Caco-2 (cell line): ENCODE measurements at regions not wholly inside any gene's neighbourhood (a gene's known extent, or its start where the extent isn't known, plus 50 kb on each side); places are given as distances from the start of the nearest gene placed in this dataset.

ENCODE experiments used
- BruUV-seq: library from RNA; stranded (reverse); fragments of 400-500 nt; replicated peaks from 2 replicates; lab custom pipeline; 2021; lab: Mats Ljungman, UMichigan
- CTCF ChIA-PET: fragments of 300-600 bp; sonication (Branson Sonifier 250); formaldehyde crosslinking; loops from one replicate; lab custom pipeline; 2022; ENCODE audit warnings: antibody characterized with exemption; lab: Charles Lee
- POLR2A ChIA-PET: fragments of 300-600 bp; sonication (Branson Sonifier 250); formaldehyde crosslinking; loops from one replicate; lab custom pipeline; 2022; ENCODE audit warnings: antibody characterized with exemption; lab: Charles Lee
- DNase-seq, 2 experiments: peaks; one replicate each; pipeline versions ENCODE4 v3.0.0 to v3.0.0-alpha.2; 2020 to 2022
- H3K27me3 ChIP-seq: replicated peaks from 2 replicates; pipeline ENCODE4 v1.6.0; 2011; ENCODE audit warnings: low read length; ENCODE audit not compliant: control insufficient read depth, insufficient read depth
- H3K36me3 ChIP-seq: 2 replicates; pipeline ENCODE4 v1.5.1; 2011; ENCODE audit warnings: low read length; ENCODE audit not compliant: control insufficient read depth, insufficient read depth
- H3K4me1 ChIP-seq: fragments of 250-450 bp; sonication (Bioruptor Pico); 2 replicates; pipeline ENCODE4 v1.5.1; 2020; ENCODE audit warnings: mild to moderate bottlenecking
- H3K4me3 ChIP-seq: 2 replicates; pipeline ENCODE4 v1.5.1; 2011; ENCODE audit warnings: low read depth, mild to moderate bottlenecking, control low read depth, low read length
- H3K9me3 ChIP-seq: fragments of 250-450 bp; sonication (Bioruptor Pico); 2 replicates; pipeline ENCODE4 v1.5.1; 2020; ENCODE audit warnings: mild to moderate bottlenecking, moderate library complexity
- H3K27ac Mint-ChIP-seq: one replicate; pipeline ENCODE4 v1.8.0; 2022; ENCODE audit warnings: mixed read lengths; ENCODE audit not compliant: unreplicated experiment
- H3K27me3 Mint-ChIP-seq: one replicate; pipeline ENCODE4 v1.8.0; 2022; ENCODE audit warnings: mixed read lengths; ENCODE audit not compliant: insufficient read depth, unreplicated experiment
- H3K36me3 Mint-ChIP-seq: one replicate; pipeline ENCODE4 v1.8.0; 2022; ENCODE audit warnings: mild to moderate bottlenecking, mixed read lengths; ENCODE audit not compliant: insufficient read depth, unreplicated experiment
- H3K4me1 Mint-ChIP-seq: one replicate; pipeline ENCODE4 v1.8.0; 2022; ENCODE audit warnings: low read depth, mixed read lengths; ENCODE audit not compliant: unreplicated experiment
- H3K4me3 Mint-ChIP-seq: one replicate; pipeline ENCODE4 v1.8.0; 2022; ENCODE audit warnings: mild to moderate bottlenecking, moderate library complexity, mixed read lengths; ENCODE audit not compliant: unreplicated experiment
- H3K9me3 Mint-ChIP-seq: one replicate; pipeline ENCODE4 v1.8.0; 2022; ENCODE audit warnings: mixed read lengths; ENCODE audit not compliant: unreplicated experiment
- CTCF ChIP-seq, 2 experiments: fragments of 200-600 bp in 1 of 2; IDR thresholded peaks; 1 replicate in 1 of 2; 2 replicates in 1 of 2; pipeline versions ENCODE4 v1.5.1 to v1.8.0; 2011 to 2022; ENCODE audit warnings: antibody characterized with exemption in 1 of 2, control low read depth in 1 of 2, inconsistent platforms in 1 of 2, low read depth in 1 of 2, low read length in 1 of 2, mild to moderate bottlenecking in 1 of 2, moderate library complexity in 1 of 2; ENCODE audit not compliant: insufficient read depth in 1 of 2, severe bottlenecking in 1 of 2, unreplicated experiment in 1 of 2
- intact Hi-C: fragments of 100-400 bp; cut with micrococcal nuclease; formaldehyde crosslinking; loops from one replicate; pipeline ENCODE4 v1.10.0; 2022; ENCODE audit not compliant: unreplicated experiment

- H3K36me3 ChIP-seq: no peaks in the 10 kb centered on the region
- peaks cover 7% of the 10 kb centered on the region for H3K27me3 Mint-ChIP-seq
- no peak for TF ChIP-seq CTCF (IDR thresholded peaks at IDR 0.05; ENCODE audit: insufficient read depth in 1 of 2, low read depth in 1 of 2, low read length in 1 of 2, severe bottlenecking in 1 of 2, unreplicated experiment in 1 of 2)
- no peaks in the 10 kb centered on the region for H3K4me1 ChIP-seq
- CTCF ChIA-PET: no interaction called here
- no peaks in the 10 kb centered on the region for H3K9me3 Mint-ChIP-seq
- no TSS peak for BruUV-seq
- DNase-seq: no peak
- H3K36me3 Mint-ChIP-seq: no peaks in the 10 kb centered on the region
- intact Hi-C loops: no loop called here
- no peak overlapping the region for H3K4me3 Mint-ChIP-seq
- H3K4me1 Mint-ChIP-seq: peaks cover 5% of the 10 kb centered on the region
- no peaks in the 10 kb centered on the region for H3K9me3 ChIP-seq
- POLR2A ChIA-PET: no interaction called here
- no peaks in the 10 kb centered on the region for H3K27me3 ChIP-seq
- H3K27ac Mint-ChIP-seq: no peak overlapping the region
- no peak overlapping the region for H3K4me3 ChIP-seq
Measured at GRCh38 chr5:167336161-167336560, 955.3 kb upstream of the WWC1 start.

GRCh38 chr5:167339205-167339604, 952.2 kb upstream of the WWC1 start:
- DNase-seq: no peak
- Histone ChIP-seq H3K9me3 (no peaks in the 10 kb centered on the region), H3K4me3 (no peak overlapping the region), H3K27me3 (no peaks in the 10 kb centered on the region), H3K4me1 (no peaks in the 10 kb centered on the region), H3K36me3 (no peaks in the 10 kb centered on the region)
- no peaks in the 10 kb centered on the region for H3K36me3 Mint-ChIP-seq
- peaks cover 3% of the 10 kb centered on the region for H3K27me3 Mint-ChIP-seq
- ChIA-PET CTCF (no interaction called here), POLR2A (no interaction called here)
- no peak for TF ChIP-seq CTCF (IDR thresholded peaks at IDR 0.05; ENCODE audit: insufficient read depth in 1 of 2, low read depth in 1 of 2, low read length in 1 of 2, severe bottlenecking in 1 of 2, unreplicated experiment in 1 of 2)
- intact Hi-C loops: no loop called here
- no peaks in the 10 kb centered on the region for H3K9me3 Mint-ChIP-seq
- H3K27ac Mint-ChIP-seq: no peak overlapping the region
- BruUV-seq: no TSS peak
- no peak overlapping the region for H3K4me3 Mint-ChIP-seq
- H3K4me1 Mint-ChIP-seq: peaks cover 5% of the 10 kb centered on the region

GRCh38 chr5:167346461-167346860, 945.0 kb upstream of the WWC1 start:
- Mint-ChIP-seq H3K27me3 (peaks cover 7% of the 10 kb centered on the region), H3K9me3 (no peaks in the 10 kb centered on the region), H3K4me1 (no peaks in the 10 kb centered on the region), H3K4me3 (no peak overlapping the region), H3K27ac (no peak overlapping the region), H3K36me3 (no peaks in the 10 kb centered on the region)
- no TSS peak for BruUV-seq
- Histone ChIP-seq H3K9me3 (no peaks in the 10 kb centered on the region), H3K36me3 (no peaks in the 10 kb centered on the region), H3K27me3 (no peaks in the 10 kb centered on the region), H3K4me3 (no peak overlapping the region), H3K4me1 (no peaks in the 10 kb centered on the region)
- ChIA-PET POLR2A (no interaction called here), CTCF (no interaction called here)
- DNase-seq: no peak
- intact Hi-C loops: no loop called here
- no peak for TF ChIP-seq CTCF (IDR thresholded peaks at IDR 0.05; ENCODE audit: insufficient read depth in 1 of 2, low read depth in 1 of 2, low read length in 1 of 2, severe bottlenecking in 1 of 2, unreplicated experiment in 1 of 2)
